Peyer's patch (tissue), 4 donors: ENCODE measurements at regions not wholly inside any gene's neighbourhood (a gene's known extent, or its start where the extent isn't known, plus 50 kb on each side); places are given as distances from the start of the nearest gene placed in this dataset.

Experiments
- DNase-seq, 3 donors: peaks; one replicate each; pipeline ENCODE4 v3.0.0-alpha.2; 2017 to 2019
- H3K27ac ChIP-seq, 4 donors: fragments of 200-600 bp; sonication (generic); one replicate each; pipeline ENCODE4 v1.5.1; 2016 to 2019
- H3K27me3 ChIP-seq, 2 donors: fragments of 200-600 bp; sonication (generic); one replicate each; pipeline ENCODE4 v1.5.1; 2019
- H3K36me3 ChIP-seq, 3 donors: fragments of 200-600 bp; sonication (generic); one replicate each; pipeline ENCODE4 v1.5.1; 2016 to 2019
- H3K4me1 ChIP-seq, 4 donors: fragments of 200-600 bp; sonication (generic); one replicate each; pipeline ENCODE4 v1.5.1; 2016 to 2019
- H3K4me3 ChIP-seq, 4 donors: fragments of 200-600 bp; sonication (generic); 1 replicate in 3 of 4; 2 replicates in 1 of 4; pipeline ENCODE4 v1.5.1; 2016 to 2019; ENCODE audit warnings: mild to moderate bottlenecking in 1 of 4
- H3K9me3 ChIP-seq, 4 donors: fragments of 200-600 bp; sonication (generic); one replicate each; pipeline ENCODE4 v1.5.1; 2016 to 2019; ENCODE audit warnings: mild to moderate bottlenecking in 1 of 4
- POLR2A ChIP-seq, 2 donors: fragments of 450-650 bp; IDR thresholded peaks; one replicate each; pipeline ENCODE4 v1.5.1; 2017; ENCODE audit warnings: antibody characterized with exemption in 2 of 2, mild to moderate bottlenecking in 2 of 2, moderate library complexity in 2 of 2
- TF ChIP-seq, protein P1 (sequence below), 6 experiments: fragments of 450-650 bp in 4 of 6; fragments of 200-600 bp in 2 of 6; sonication (generic) in 1 of 6; IDR thresholded peaks; one replicate each; pipeline ENCODE4 v1.5.1; 2017 to 2019; ENCODE audit warnings: antibody characterized with exemption in 6 of 6, mild to moderate bottlenecking in 3 of 6, moderate library complexity in 1 of 6

DNA sequence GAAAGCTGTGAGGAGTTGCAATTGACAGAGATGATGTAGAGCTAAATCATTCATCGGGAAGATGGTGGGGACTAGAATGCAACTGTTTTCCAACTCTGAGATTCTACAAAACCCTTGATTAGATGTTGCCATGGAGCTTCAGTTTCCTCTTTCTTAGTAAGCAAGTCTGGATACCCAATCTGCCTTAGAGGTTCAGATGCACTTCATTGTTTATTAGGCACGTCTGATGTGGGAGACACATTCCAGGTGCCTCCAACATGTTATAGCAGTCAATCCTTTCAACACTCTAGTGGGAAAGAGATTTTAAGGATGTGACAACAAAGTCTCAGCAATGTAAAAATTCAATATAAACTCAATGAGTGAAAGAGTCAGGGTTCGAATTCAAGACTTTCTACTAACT lies 291.3 kb upstream of the PHYHIPL start:
- Histone ChIP-seq H3K27ac (no peak overlapping the region), H3K4me3 (no peak overlapping the region), H3K4me1 (no peaks in the 10 kb centered on the region), H3K36me3 (no peaks in the 10 kb centered on the region), H3K9me3 (no peaks in the 10 kb centered on the region), H3K27me3 (no peaks in the 10 kb centered on the region)
- no peak for DNase-seq
- TF ChIP-seq POLR2A (IDR thresholded peaks at IDR 0.05): no peak
- TF ChIP-seq, protein P1, sequence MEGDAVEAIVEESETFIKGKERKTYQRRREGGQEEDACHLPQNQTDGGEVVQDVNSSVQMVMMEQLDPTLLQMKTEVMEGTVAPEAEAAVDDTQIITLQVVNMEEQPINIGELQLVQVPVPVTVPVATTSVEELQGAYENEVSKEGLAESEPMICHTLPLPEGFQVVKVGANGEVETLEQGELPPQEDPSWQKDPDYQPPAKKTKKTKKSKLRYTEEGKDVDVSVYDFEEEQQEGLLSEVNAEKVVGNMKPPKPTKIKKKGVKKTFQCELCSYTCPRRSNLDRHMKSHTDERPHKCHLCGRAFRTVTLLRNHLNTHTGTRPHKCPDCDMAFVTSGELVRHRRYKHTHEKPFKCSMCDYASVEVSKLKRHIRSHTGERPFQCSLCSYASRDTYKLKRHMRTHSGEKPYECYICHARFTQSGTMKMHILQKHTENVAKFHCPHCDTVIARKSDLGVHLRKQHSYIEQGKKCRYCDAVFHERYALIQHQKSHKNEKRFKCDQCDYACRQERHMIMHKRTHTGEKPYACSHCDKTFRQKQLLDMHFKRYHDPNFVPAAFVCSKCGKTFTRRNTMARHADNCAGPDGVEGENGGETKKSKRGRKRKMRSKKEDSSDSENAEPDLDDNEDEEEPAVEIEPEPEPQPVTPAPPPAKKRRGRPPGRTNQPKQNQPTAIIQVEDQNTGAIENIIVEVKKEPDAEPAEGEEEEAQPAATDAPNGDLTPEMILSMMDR (IDR thresholded peaks at IDR 0.05): no peak

DNA sequence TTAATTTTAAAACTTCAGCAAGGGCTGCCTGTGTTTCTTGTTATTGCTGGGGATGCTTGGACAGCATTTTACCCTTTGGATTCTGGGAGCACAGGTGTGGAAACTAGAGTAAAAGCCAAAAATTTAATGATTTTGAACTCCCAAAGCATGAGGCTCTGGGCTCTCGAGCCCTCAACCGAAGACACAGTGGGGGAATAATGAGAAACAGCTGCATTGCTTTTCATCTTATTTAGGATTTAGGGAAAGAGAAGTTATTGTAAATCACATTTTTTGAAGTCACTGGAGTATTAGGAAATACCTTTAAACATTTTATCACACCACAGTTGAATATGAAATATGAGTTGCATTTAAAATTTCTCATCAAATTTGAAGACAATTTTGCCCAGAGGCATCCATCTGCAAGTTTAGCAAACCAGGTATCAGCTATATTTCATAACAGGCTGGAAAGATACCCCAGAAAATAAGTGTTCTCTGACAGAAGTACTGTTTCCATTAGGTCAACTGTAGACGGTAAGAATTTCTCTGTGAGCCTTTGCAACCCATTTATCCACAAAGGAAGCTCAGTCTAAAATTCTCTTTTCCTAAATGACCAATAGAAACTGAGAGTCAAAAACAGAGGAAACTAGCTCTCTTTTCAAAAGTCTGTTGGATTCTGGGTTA lies 290.6 kb upstream of the PHYHIPL start:
- no peak for DNase-seq
- TF ChIP-seq POLR2A (IDR thresholded peaks at IDR 0.05): no peak
- TF ChIP-seq, protein P1 (IDR thresholded peaks at IDR 0.05): no peak
- H3K4me1 ChIP-seq: no peaks in the 10 kb centered on the region
- H3K36me3 ChIP-seq: no peaks in the 10 kb centered on the region
- no peaks in the 10 kb centered on the region for H3K9me3 ChIP-seq
- no peak overlapping the region for H3K4me3 ChIP-seq
- no peaks in the 10 kb centered on the region for H3K27me3 ChIP-seq
- no peak overlapping the region for H3K27ac ChIP-seq

DNA sequence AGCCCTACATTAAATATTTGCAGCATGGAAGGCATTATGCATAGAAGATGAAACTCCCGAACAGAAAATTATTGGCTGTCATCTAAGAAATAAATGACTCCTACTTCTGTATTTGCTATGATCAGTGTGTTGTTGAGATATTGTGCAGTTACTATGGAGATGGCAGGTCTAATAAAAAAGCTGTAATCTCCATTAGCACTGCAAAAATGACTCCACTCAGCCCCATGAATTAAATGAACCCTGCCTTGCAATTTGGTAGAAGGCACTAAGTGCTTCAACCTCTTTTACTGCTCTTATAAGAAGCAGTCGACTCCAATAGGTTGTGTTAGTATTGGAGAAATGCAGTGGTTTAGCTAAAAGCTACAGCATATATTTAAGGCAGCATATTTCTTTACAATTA lies 290.0 kb upstream of the PHYHIPL start:
- H3K27ac ChIP-seq: no peak overlapping the region
- no peaks in the 10 kb centered on the region for H3K27me3 ChIP-seq
- no peaks in the 10 kb centered on the region for H3K4me1 ChIP-seq
- TF ChIP-seq, protein P1 (IDR thresholded peaks at IDR 0.05): no peak
- H3K36me3 ChIP-seq: no peaks in the 10 kb centered on the region
- no peak overlapping the region for H3K4me3 ChIP-seq
- no peak for DNase-seq
- no peaks in the 10 kb centered on the region for H3K9me3 ChIP-seq

DNA sequence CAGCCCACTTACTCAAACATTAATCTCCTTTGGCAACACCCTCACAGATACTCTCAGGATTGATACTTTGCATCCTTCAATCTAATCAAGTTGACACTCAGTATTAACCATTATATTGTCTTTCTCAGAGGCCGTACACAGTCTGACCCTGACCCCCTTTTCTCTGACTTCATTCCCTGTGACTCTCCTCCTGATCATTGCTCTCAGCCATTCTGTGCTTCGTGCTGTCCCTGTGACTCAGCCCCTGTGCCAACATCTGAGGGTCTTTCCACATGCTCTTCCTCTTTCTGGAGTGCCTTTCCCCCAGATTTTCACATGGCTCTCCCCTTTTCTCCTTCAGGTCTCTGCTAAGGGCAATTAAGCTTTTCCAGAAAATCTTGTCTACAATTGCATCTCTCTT lies 289.0 kb upstream of the PHYHIPL start:
- DNase-seq: no peak
- Histone ChIP-seq H3K36me3 (no peaks in the 10 kb centered on the region), H3K4me3 (no peak overlapping the region), H3K4me1 (no peaks in the 10 kb centered on the region), H3K27me3 (no peaks in the 10 kb centered on the region), H3K27ac (no peak overlapping the region), H3K9me3 (no peaks in the 10 kb centered on the region)
- TF ChIP-seq POLR2A (IDR thresholded peaks at IDR 0.05): no peak
- TF ChIP-seq, protein P1 (IDR thresholded peaks at IDR 0.05): no peak

DNA sequence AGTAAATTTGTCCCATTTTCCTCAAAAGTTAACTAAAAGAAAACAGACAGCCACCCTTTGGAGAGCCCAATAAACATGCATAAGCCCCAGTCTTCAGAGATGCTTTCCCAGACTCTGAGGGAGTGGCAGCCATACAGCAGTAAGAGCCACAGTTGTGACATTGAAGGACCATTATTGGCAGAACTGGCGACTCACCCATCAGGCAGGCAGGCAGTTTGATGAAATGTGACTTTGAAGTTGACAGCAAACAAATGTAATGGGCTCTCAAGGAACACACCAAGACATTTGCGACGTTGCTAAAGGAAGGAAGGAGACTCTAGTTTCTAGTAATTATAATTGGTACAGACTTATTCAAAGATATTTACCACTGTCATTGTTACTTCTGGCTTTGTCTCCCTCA lies 287.5 kb upstream of the PHYHIPL start:
- Histone ChIP-seq H3K4me1 (no peaks in the 10 kb centered on the region), H3K27me3 (no peaks in the 10 kb centered on the region), H3K27ac (no peak overlapping the region), H3K9me3 (no peaks in the 10 kb centered on the region), H3K4me3 (no peak overlapping the region), H3K36me3 (no peaks in the 10 kb centered on the region)
- no peak for DNase-seq
- TF ChIP-seq POLR2A (IDR thresholded peaks at IDR 0.05): no peak
- TF ChIP-seq, protein P1 (IDR thresholded peaks at IDR 0.05): no peak

DNA sequence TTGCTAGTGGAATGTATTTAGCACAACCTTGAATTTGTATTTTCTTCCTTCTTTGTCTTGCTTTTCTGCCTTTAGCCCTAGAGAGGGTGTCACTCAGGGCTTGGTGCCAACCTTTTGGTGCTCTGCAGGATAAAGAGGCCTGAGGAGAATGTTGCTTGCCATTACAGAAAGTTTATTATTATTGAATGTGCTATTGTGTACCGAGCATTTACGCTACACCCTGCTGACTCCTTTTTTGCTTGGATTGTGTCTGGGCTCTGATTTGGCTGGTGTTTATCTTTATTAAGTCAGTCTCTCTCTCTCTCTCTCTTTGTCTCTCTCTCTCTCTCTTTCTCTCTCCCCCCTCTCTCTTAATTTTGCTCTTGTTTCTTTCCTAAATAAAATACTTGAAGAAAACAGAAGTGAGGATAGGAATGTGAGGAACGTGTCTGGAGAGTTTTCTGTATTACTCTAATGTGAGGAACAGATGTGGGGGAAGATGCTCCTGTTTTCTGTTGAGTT lies 284.4 kb upstream of the PHYHIPL start:
- no peak for TF ChIP-seq POLR2A (IDR thresholded peaks at IDR 0.05)
- TF ChIP-seq, protein P1 (IDR thresholded peaks at IDR 0.05): no peak
- no peak overlapping the region for H3K27ac ChIP-seq
- no peak for DNase-seq
- H3K4me1 ChIP-seq: no peaks in the 10 kb centered on the region
- H3K36me3 ChIP-seq: no peaks in the 10 kb centered on the region
- no peaks in the 10 kb centered on the region for H3K9me3 ChIP-seq
- no peak overlapping the region for H3K4me3 ChIP-seq
- no peaks in the 10 kb centered on the region for H3K27me3 ChIP-seq
